ENCODE measurements at regions not wholly inside any gene's neighbourhood (a gene's known extent, or its start where the extent isn't known, plus 50 kb on each side); places are given as distances from the start of the nearest gene placed in this dataset.
"Not testable (repeated sequence)": the region's sequence is repeated elsewhere in the genome, so short reads cannot be mapped to it uniquely, and the experiment has no call there.

DNA sequence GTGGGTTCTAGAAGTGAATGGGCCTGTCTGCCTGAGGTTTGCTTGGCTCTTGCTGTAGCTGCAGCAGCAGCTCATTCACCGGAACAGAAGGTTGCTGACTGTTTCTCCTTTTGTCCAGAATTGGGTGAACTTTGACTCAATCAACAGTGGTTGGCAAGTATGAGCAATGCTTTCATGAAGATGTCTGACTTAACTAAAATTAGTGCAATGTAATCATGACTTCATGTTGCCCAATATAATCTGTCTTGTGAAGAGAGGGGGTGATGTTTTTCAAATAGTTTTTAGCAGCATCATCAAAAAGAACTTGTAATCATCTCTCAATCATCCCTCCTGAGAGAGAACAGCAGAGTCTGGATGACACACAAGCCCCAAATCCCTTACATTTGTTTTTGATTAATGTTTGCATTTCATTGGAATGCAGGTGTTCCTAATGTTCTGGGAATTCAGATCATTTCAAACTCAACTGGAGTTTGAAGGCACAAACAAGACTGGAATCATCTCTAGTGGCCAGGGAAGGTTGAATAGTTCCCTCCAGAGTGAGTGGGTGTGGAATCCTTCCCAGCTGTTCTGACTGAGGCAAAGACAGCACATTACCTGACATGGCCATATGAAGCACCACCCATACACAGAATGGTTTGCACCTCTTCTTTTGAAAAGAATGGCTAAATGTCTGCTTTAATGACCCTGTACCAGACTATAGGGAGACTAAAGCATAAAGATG, 82.9 kb downstream of the HLX start:
- Histone ChIP-seq H3K27me3 (ENCODE audit: control insufficient read depth, insufficient read depth, low read length) (no peaks in the 10 kb centered on the region), H3K4me1 (ENCODE audit: control insufficient read depth, insufficient read depth, low read length) (no peaks in the 10 kb centered on the region), H3K4me3 (ENCODE audit: low read length) (no peak overlapping the region), H3K27ac (ENCODE audit: low read length) (no peak overlapping the region), H3K9me3 (ENCODE audit: control insufficient read depth, low read depth, low read length) (peaks cover 5% of the 10 kb centered on the region), H3K36me3 (ENCODE audit: control insufficient read depth, insufficient read depth, low read length) (no peaks in the 10 kb centered on the region)
- WGBS (ENCODE audit: insufficient coverage, low lambda C conversion rate), result no CpG with 5 or more reads among the region's 1 CpG
- no peak for DNase-seq

DNA sequence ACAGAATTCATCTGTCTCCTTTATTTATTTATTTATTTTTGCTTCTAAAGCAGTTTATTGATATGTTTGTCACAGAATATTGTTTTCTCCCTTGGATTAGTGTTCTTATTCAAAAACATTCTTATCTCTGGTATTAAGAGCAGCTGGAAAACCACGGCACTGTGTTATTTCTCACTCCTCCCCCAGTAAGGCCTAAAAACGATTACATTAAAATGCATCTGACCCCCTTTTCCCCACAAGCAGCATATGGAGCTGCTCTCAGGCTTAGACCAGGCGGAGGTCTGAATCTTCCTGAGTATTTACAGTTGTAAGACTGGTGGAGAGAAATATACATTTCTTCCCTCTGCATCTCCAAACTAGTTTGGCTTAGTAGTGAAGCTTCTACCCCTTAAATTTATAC, 86.8 kb downstream of the HLX start:
- no peak overlapping the region for H3K4me3 ChIP-seq (ENCODE audit: low read length)
- no peaks in the 10 kb centered on the region for H3K36me3 ChIP-seq (ENCODE audit: control insufficient read depth, insufficient read depth, low read length)
- no peak for DNase-seq
- H3K4me1 ChIP-seq (ENCODE audit: control insufficient read depth, insufficient read depth, low read length), result no peaks in the 10 kb centered on the region
- H3K9me3 ChIP-seq (ENCODE audit: control insufficient read depth, low read depth, low read length), result peaks cover 5% of the 10 kb centered on the region
- no CpG with 5 or more reads among the region's 3 CpGs for WGBS (ENCODE audit: insufficient coverage, low lambda C conversion rate)
- H3K27me3 ChIP-seq (ENCODE audit: control insufficient read depth, insufficient read depth, low read length), result no peaks in the 10 kb centered on the region
- H3K27ac ChIP-seq (ENCODE audit: low read length), result no peak overlapping the region

DNA sequence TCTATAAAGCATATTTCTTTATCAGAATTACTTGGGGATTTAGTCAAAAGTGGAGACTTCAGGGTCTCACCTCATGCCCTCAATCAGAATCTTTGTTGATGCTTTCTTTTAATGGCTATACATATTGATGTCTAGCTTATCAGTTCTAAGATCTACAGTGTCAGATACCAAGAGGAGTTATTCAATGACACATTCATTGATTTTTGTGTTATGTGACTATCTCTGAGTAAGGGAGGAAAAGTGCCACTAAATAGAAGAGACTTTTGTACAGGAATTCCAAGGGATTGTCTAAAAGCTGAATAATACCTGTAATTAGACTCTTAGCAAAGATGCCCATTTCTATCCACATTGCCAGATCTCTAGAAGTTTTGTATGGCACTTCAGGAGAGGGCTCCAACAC, 87.2 kb downstream of the HLX start:
- no peaks in the 10 kb centered on the region for H3K4me1 ChIP-seq (ENCODE audit: control insufficient read depth, insufficient read depth, low read length)
- H3K27me3 ChIP-seq (ENCODE audit: control insufficient read depth, insufficient read depth, low read length), result no peaks in the 10 kb centered on the region
- H3K27ac ChIP-seq (ENCODE audit: low read length), result no peak overlapping the region
- no peak overlapping the region for H3K4me3 ChIP-seq (ENCODE audit: low read length)
- no peaks in the 10 kb centered on the region for H3K36me3 ChIP-seq (ENCODE audit: control insufficient read depth, insufficient read depth, low read length)
- no peak for DNase-seq
- H3K9me3 ChIP-seq (ENCODE audit: control insufficient read depth, low read depth, low read length), result peaks cover 5% of the 10 kb centered on the region

DNA sequence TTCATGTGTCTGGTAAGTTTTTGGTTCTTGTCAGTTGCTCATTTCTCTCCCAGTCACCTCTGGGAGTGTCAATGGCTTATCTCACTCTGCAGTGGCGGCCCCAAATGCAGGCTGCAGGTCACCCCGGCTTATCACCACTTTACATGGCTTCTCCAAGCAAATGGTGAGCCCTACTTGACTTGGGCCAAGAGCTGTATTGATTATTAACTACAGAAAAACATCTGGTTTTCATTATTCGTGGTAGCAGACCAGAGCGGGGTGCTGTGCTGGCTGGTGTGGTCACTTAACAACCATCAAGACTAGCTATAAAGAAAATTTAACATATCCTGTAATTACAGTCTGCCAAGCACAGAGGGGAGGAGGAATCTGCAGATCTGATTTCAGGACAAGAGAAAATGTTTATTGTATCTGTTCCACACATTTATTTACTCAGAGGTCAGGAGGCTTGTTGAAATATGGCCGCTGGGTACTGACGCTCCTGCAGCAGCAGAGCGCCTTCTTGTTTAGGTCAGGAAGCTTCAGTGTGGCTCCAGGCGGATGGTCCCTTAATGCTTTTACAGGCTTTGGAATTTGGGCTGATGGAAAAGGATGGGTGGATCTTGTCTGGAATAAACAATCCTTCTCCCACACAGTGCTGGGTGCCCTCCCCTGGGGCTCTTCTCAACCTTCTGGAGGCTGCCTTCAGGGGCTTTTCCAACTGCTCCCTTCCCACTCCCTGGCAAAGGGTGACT, 87.8 kb downstream of the HLX start:
- WGBS (ENCODE audit: insufficient coverage, low lambda C conversion rate), result 20% methylated on average over 2 of the region's 8 CpGs
- no peak for DNase-seq
- no peaks in the 10 kb centered on the region for H3K27me3 ChIP-seq (ENCODE audit: control insufficient read depth, insufficient read depth, low read length)
- H3K36me3 ChIP-seq (ENCODE audit: control insufficient read depth, insufficient read depth, low read length), result no peaks in the 10 kb centered on the region
- no peak overlapping the region for H3K27ac ChIP-seq (ENCODE audit: low read length)
- no peak overlapping the region for H3K4me3 ChIP-seq (ENCODE audit: low read length)
- peaks cover 5% of the 10 kb centered on the region for H3K9me3 ChIP-seq (ENCODE audit: control insufficient read depth, low read depth, low read length)
- H3K4me1 ChIP-seq (ENCODE audit: control insufficient read depth, insufficient read depth, low read length), result no peaks in the 10 kb centered on the region

DNA sequence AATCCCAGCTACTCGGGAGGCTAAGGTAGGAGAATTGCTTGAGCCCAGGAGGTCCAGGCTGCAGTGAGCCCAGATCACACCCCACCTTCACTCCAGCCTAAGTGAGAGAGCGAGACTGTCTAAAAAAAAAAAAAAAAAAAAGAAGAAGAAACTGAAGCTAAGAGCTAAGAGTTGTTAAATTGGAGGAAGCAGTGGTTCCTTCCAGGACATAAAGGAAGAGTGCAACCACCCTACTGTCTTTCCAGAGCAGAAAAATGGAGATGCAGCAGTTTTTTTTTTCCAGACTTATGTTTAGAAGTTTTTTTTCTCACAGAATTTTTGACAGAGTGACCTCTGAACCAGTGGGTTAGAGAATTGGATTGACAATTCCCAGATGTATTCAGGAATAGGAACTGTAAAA, 88.7 kb downstream of the HLX start:
- Histone ChIP-seq H3K4me1 (ENCODE audit: control insufficient read depth, insufficient read depth, low read length) (no peaks in the 10 kb centered on the region), H3K27ac (ENCODE audit: low read length) (no peak overlapping the region), H3K27me3 (ENCODE audit: control insufficient read depth, insufficient read depth, low read length) (no peaks in the 10 kb centered on the region), H3K4me3 (ENCODE audit: low read length) (no peak overlapping the region), H3K9me3 (ENCODE audit: control insufficient read depth, low read depth, low read length) (peaks cover 5% of the 10 kb centered on the region), H3K36me3 (ENCODE audit: control insufficient read depth, insufficient read depth, low read length) (no peaks in the 10 kb centered on the region)
- DNase-seq, result no peak
- no CpG with 5 or more reads among the region's 2 CpGs for WGBS (ENCODE audit: insufficient coverage, low lambda C conversion rate)

DNA sequence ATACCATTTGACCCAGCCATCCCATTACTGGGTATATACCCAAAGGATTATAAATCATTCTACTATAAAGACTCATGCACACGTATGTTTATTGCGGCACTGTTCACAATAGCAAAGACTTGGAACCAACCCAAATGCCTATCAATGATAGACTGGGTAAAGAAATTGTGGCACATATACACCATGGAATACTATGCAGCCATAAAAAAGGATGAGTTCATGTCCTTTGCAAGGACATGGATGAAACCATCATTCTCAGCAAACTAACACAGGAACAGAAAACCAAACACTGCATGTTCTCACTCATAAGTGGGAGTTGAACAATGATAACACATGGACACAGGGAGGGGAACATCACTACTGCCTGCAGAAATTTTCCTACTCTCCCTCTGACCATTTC, 90.0 kb downstream of the HLX start:
- not testable (repeated sequence) for H3K27me3 ChIP-seq (ENCODE audit: control insufficient read depth, insufficient read depth, low read length); DNase-seq; H3K9me3 ChIP-seq (ENCODE audit: control insufficient read depth, low read depth, low read length); H3K4me3 ChIP-seq (ENCODE audit: low read length); H3K36me3 ChIP-seq (ENCODE audit: control insufficient read depth, insufficient read depth, low read length); H3K27ac ChIP-seq (ENCODE audit: low read length); H3K4me1 ChIP-seq (ENCODE audit: control insufficient read depth, insufficient read depth, low read length)
- WGBS (ENCODE audit: insufficient coverage, low lambda C conversion rate), result no CpG with 5 or more reads among the region's 2 CpGs

DNA sequence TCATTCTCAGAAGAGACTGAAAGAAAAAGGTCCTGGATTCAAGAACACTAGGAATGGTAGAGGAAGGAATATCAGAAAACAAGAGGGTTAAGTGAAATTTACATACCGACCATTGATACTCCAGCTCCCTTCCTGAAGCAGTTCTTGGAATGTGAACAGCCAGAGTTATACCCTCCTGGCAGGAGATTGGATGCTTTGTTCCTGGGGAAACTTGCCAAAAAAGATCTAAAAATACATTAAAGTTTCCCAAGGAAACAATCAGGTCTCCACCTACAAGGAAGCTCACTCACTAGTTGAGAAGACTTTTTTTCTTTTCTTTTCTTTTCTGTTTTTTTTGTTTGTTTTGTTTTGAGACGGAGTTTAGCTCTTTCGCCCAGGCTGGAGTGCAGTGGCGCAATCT, 91.1 kb downstream of the HLX start:
- Histone ChIP-seq H3K27me3 (ENCODE audit: control insufficient read depth, insufficient read depth, low read length) (no peaks in the 10 kb centered on the region), H3K36me3 (ENCODE audit: control insufficient read depth, insufficient read depth, low read length) (no peaks in the 10 kb centered on the region), H3K4me1 (ENCODE audit: control insufficient read depth, insufficient read depth, low read length) (no peaks in the 10 kb centered on the region), H3K9me3 (ENCODE audit: control insufficient read depth, low read depth, low read length) (no peaks in the 10 kb centered on the region), H3K27ac (ENCODE audit: low read length) (no peak overlapping the region), H3K4me3 (ENCODE audit: low read length) (no peak overlapping the region)
- no peak for DNase-seq
- WGBS (ENCODE audit: insufficient coverage, low lambda C conversion rate), result 90% methylated on average over 2 of the region's 4 CpGs

DNA sequence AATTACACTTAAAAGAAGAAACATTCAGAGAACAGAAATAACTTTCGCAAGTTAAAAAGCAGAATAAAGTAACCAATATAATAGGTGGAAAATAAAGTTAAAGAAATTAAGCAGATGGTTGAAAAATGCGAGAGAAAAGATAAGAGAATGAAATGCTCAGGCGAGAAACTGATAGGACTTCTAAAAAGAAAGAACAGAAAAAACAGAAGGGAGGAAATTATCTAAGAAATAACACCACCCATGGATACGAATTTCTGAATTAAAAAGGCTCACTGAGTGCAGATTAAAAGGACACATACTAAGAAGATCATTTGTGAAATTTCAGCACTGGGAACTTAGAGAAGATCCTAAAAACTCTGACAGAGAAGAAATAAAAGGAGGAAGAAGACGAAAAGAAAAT, 92.0 kb downstream of the HLX start:
- H3K4me1 ChIP-seq (ENCODE audit: control insufficient read depth, insufficient read depth, low read length), result no peaks in the 10 kb centered on the region
- no peaks in the 10 kb centered on the region for H3K9me3 ChIP-seq (ENCODE audit: control insufficient read depth, low read depth, low read length)
- no peak overlapping the region for H3K4me3 ChIP-seq (ENCODE audit: low read length)
- H3K27me3 ChIP-seq (ENCODE audit: control insufficient read depth, insufficient read depth, low read length), result no peaks in the 10 kb centered on the region
- no peak overlapping the region for H3K27ac ChIP-seq (ENCODE audit: low read length)
- H3K36me3 ChIP-seq (ENCODE audit: control insufficient read depth, insufficient read depth, low read length), result no peaks in the 10 kb centered on the region
- 90% methylated on average over 5 of the region's 5 CpGs for WGBS (ENCODE audit: insufficient coverage, low lambda C conversion rate)
- DNase-seq, result no peak

DNA sequence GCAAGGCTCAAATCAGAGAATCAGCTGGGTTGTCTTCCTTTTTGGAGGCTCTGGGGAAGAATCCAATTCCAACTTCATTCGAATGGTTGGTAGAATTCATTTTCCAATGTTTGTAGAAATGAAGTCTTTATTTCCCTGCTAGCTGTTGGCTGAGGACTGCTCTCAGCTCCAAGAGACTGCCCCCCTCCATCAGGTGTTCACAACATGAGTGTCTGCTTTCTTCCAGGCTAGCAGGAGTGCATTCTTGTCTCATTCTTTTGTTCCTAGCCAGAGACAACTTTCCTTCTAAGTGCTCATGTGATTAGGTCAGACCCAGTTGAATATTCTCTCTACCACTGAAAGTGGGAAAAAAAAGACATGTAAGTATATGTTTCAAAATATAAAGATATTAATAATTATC, 95.2 kb downstream of the HLX start:
- Histone ChIP-seq H3K27ac (ENCODE audit: low read length) (no peak overlapping the region), H3K4me1 (ENCODE audit: control insufficient read depth, insufficient read depth, low read length) (no peaks in the 10 kb centered on the region), H3K9me3 (ENCODE audit: control insufficient read depth, low read depth, low read length) (no peaks in the 10 kb centered on the region), H3K4me3 (ENCODE audit: low read length) (no peak overlapping the region), H3K36me3 (ENCODE audit: control insufficient read depth, insufficient read depth, low read length) (no peaks in the 10 kb centered on the region), H3K27me3 (ENCODE audit: control insufficient read depth, insufficient read depth, low read length) (no peaks in the 10 kb centered on the region)
- no CpG with 5 or more reads among the region's 1 CpG for WGBS (ENCODE audit: insufficient coverage, low lambda C conversion rate)
- DNase-seq, result no peak

DNA sequence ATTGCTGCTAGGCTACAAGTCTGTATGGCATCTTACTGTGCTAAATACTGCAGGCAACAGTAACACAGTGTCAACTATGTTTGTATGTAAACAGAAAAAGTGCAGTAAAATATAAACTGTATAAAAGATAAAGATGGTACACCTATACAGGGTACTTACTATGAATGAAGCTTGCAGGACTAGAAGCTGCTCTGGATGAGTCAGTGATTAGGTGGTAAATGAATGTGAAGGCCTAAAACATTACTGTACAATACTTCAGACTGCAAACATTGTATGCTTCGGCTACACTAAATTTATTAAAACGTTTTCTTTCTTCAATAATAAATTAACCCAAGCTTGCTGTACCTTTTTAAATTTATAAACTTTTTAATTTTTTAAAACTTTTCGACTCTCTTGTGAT, 97.1 kb downstream of the HLX start:
- Histone ChIP-seq H3K36me3 (ENCODE audit: control insufficient read depth, insufficient read depth, low read length) (no peaks in the 10 kb centered on the region), H3K27me3 (ENCODE audit: control insufficient read depth, insufficient read depth, low read length) (no peaks in the 10 kb centered on the region), H3K4me1 (ENCODE audit: control insufficient read depth, insufficient read depth, low read length) (no peaks in the 10 kb centered on the region), H3K9me3 (ENCODE audit: control insufficient read depth, low read depth, low read length) (no peaks in the 10 kb centered on the region), H3K27ac (ENCODE audit: low read length) (no peak overlapping the region), H3K4me3 (ENCODE audit: low read length) (no peak overlapping the region)
- WGBS (ENCODE audit: insufficient coverage, low lambda C conversion rate), result 52% methylated on average over 2 of the region's 3 CpGs
- no peak for DNase-seq

DNA sequence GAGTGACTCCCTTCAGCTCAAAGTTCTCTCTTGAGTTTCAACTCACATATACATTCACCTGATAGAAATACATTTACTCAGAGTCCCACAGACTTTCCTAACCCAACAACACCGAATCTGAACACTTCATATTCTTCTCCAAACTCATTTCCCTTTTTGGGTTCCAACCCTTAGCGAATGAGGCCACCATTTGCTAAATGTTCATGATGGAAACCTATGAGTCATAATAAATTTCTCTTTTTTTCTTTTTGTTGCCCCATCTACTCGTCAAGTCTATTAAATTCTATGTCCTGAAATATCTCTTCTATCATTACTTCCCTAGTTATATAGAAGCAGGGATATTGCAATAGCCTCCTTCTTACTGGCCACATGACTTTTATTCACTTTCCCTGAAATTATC, 100.1 kb downstream of the HLX start:
- 84% methylated on average over 2 of the region's 3 CpGs for WGBS (ENCODE audit: insufficient coverage, low lambda C conversion rate)
- H3K36me3 ChIP-seq (ENCODE audit: control insufficient read depth, insufficient read depth, low read length), result no peaks in the 10 kb centered on the region
- no peaks in the 10 kb centered on the region for H3K27me3 ChIP-seq (ENCODE audit: control insufficient read depth, insufficient read depth, low read length)
- DNase-seq, result no peak
- no peaks in the 10 kb centered on the region for H3K4me1 ChIP-seq (ENCODE audit: control insufficient read depth, insufficient read depth, low read length)
- H3K27ac ChIP-seq (ENCODE audit: low read length), result no peak overlapping the region
- no peaks in the 10 kb centered on the region for H3K9me3 ChIP-seq (ENCODE audit: control insufficient read depth, low read depth, low read length)
- no peak overlapping the region for H3K4me3 ChIP-seq (ENCODE audit: low read length)

All from large intestine (tissue), 3 donors.